ENCODE measurements at regions not wholly inside any gene's neighbourhood (a gene's known extent, or its start where the extent isn't known, plus 50 kb on each side); places are given as distances from the start of the nearest gene placed in this dataset.

GRCh38 chr9:87008667-87009066 is 61.4 kb upstream of the GAS1 start:
- H3K9me3 ChIP-seq (ENCODE audit: severe bottlenecking): no peaks in the 10 kb centered on the region
- H3K27ac ChIP-seq: no peak overlapping the region
- no peak for DNase-seq
- H3K27me3 ChIP-seq (ENCODE audit: insufficient read depth, low read depth, severe bottlenecking): peaks cover 40% of the 10 kb centered on the region
- H3K4me3 ChIP-seq (ENCODE audit: low read depth, low read length): no peak overlapping the region
- no peaks in the 10 kb centered on the region for H3K36me3 ChIP-seq
- no peak for TF ChIP-seq CTCF (IDR thresholded peaks at IDR 0.05; ENCODE audit: low read depth, low read length)

- Histone ChIP-seq H3K27ac (no peak overlapping the region), H3K36me3 (no peaks in the 10 kb centered on the region), H3K9me3 (ENCODE audit: severe bottlenecking) (no peaks in the 10 kb centered on the region), H3K4me3 (ENCODE audit: low read depth, low read length) (no peak overlapping the region), H3K27me3 (ENCODE audit: insufficient read depth, low read depth, severe bottlenecking) (peaks cover 34% of the 10 kb centered on the region)
- DNase-seq: no peak
- TF ChIP-seq CTCF (IDR thresholded peaks at IDR 0.05; ENCODE audit: low read depth, low read length): no peak
Measured at GRCh38 chr9:87010626-87011025, 63.3 kb upstream of the GAS1 start.

- no peak for TF ChIP-seq CTCF (IDR thresholded peaks at IDR 0.05; ENCODE audit: low read depth, low read length)
- H3K9me3 ChIP-seq (ENCODE audit: severe bottlenecking): no peaks in the 10 kb centered on the region
- no peaks in the 10 kb centered on the region for H3K36me3 ChIP-seq
- DNase-seq: no peak
- H3K27me3 ChIP-seq (ENCODE audit: insufficient read depth, low read depth, severe bottlenecking): peaks cover 33% of the 10 kb centered on the region
- H3K27ac ChIP-seq: no peak overlapping the region
- H3K4me3 ChIP-seq (ENCODE audit: low read depth, low read length): no peak overlapping the region
Measured at GRCh38 chr9:87011551-87011950, 64.2 kb upstream of the GAS1 start.

- peaks cover 27% of the 10 kb centered on the region for H3K27me3 ChIP-seq (ENCODE audit: insufficient read depth, low read depth, severe bottlenecking)
- no peak overlapping the region for H3K27ac ChIP-seq
- no peaks in the 10 kb centered on the region for H3K9me3 ChIP-seq (ENCODE audit: severe bottlenecking)
- no peak for DNase-seq
- no peak overlapping the region for H3K4me3 ChIP-seq (ENCODE audit: low read depth, low read length)
- TF ChIP-seq CTCF (IDR thresholded peaks at IDR 0.05; ENCODE audit: low read depth, low read length): no peak
- no peaks in the 10 kb centered on the region for H3K36me3 ChIP-seq
Measured at GRCh38 chr9:87013490-87013889, 66.2 kb upstream of the GAS1 start.

GRCh38 chr9:87014436-87014835 is 67.1 kb upstream of the GAS1 start:
- peaks cover 36% of the 10 kb centered on the region for H3K27me3 ChIP-seq (ENCODE audit: insufficient read depth, low read depth, severe bottlenecking)
- H3K36me3 ChIP-seq: no peaks in the 10 kb centered on the region
- TF ChIP-seq CTCF (IDR thresholded peaks at IDR 0.05; ENCODE audit: low read depth, low read length): no peak
- H3K4me3 ChIP-seq (ENCODE audit: low read depth, low read length): no peak overlapping the region
- no peak for DNase-seq
- H3K27ac ChIP-seq: no peak overlapping the region
- no peaks in the 10 kb centered on the region for H3K9me3 ChIP-seq (ENCODE audit: severe bottlenecking)

- no peak for TF ChIP-seq CTCF (IDR thresholded peaks at IDR 0.05; ENCODE audit: low read depth, low read length)
- H3K9me3 ChIP-seq (ENCODE audit: severe bottlenecking): no peaks in the 10 kb centered on the region
- H3K4me3 ChIP-seq (ENCODE audit: low read depth, low read length): no peak overlapping the region
- H3K36me3 ChIP-seq: no peaks in the 10 kb centered on the region
- no peak overlapping the region for H3K27ac ChIP-seq
- peaks cover 34% of the 10 kb centered on the region for H3K27me3 ChIP-seq (ENCODE audit: insufficient read depth, low read depth, severe bottlenecking)
- no peak for DNase-seq
Measured at GRCh38 chr9:87016681-87017080, 69.4 kb upstream of the GAS1 start.
